HCT116 (cell line): ENCODE measurements at regions not wholly inside any gene's neighbourhood (a gene's known extent, or its start where the extent isn't known, plus 50 kb on each side); places are given as distances from the start of the nearest gene placed in this dataset.

Source experiments
- ATAC-seq: fragments of 200-7000 bp; cut with Tn5 transposase; 2 replicates; pipeline ENCODE4 v1.9.1; 2020; ENCODE audit warnings: mild to moderate bottlenecking, moderate library complexity
- BruUV-seq: library from RNA; stranded (reverse); fragments of 400-500 nt; replicated peaks from 2 replicates; lab custom pipeline; 2021; lab: Mats Ljungman, UMichigan
- CTCF ChIA-PET: fragments of 300-600 bp; sonication (Branson Sonifier 250); formaldehyde crosslinking; loops from one replicate; lab custom pipeline; 2021; ENCODE audit warnings: antibody characterized with exemption; lab: Charles Lee
- POLR2A ChIA-PET: fragments of 300-600, 350-600 bp; sonication (Branson Sonifier 250); formaldehyde crosslinking; loops from one replicate; lab custom pipeline; 2021; ENCODE audit warnings: antibody characterized with exemption; lab: Charles Lee
- RAD21 ChIA-PET, 2 experiments: fragments of 300-600 bp; sonication (Branson Sonifier 250); formaldehyde crosslinking; loops; one replicate each; lab custom pipeline; 2023; ENCODE audit warnings: low total read pairs in 2 of 2; ENCODE audit not compliant: uncharacterized antibody in 2 of 2, unreplicated experiment in 2 of 2, low non-redundant PET in 1 of 2; lab: Charles Lee
- DNase-seq: peaks from one replicate; pipeline ENCODE4 v3.0.0-alpha.2; 2010; ENCODE audit warnings: low read depth, low spot score
- H2AFZ ChIP-seq: fragments of 200-600 bp; shearing (Covaris generic), sonication (generic); 2 replicates; pipeline ENCODE4 v1.6.1; 2017; ENCODE audit warnings: low read depth, mixed run types, mixed read lengths, antibody characterized with exemption, low read length; ENCODE audit not compliant: poor library complexity, severe bottlenecking
- H3K27ac ChIP-seq: 2 replicates; pipeline ENCODE4 v1.5.1; 2012; ENCODE audit warnings: low read depth, low read length
- H3K27me3 ChIP-seq: fragments of 200-600 bp; sonication (generic); 2 replicates; pipeline ENCODE4 v1.6.1; 2016; ENCODE audit warnings: mixed run types, low read length, mixed read lengths; ENCODE audit not compliant: insufficient read depth
- H3K36me3 ChIP-seq, 2 experiments: fragments of 200-500 bp in 1 of 2; fragments of 200-600 bp in 1 of 2; sonication (Bioruptor generic) in 1 of 2; sonication (generic) in 1 of 2; 2 replicates each; pipeline versions ENCODE4 v1.5.1 to v1.6.1; 2014 to 2016; ENCODE audit warnings: low read length in 2 of 2, inconsistent platforms in 1 of 2, mixed read lengths in 1 of 2, mixed run types in 1 of 2; ENCODE audit not compliant: insufficient read depth in 2 of 2, control insufficient read depth in 1 of 2
- H3K4me1 ChIP-seq, 2 experiments: fragments of 200-600 bp in 1 of 2; sonication (generic) in 1 of 2; 2 replicates each; pipeline versions ENCODE4 v1.5.1 to v1.6.1; 2012 to 2017; ENCODE audit warnings: low read length in 2 of 2, inconsistent platforms in 1 of 2, mild to moderate bottlenecking in 1 of 2, mixed read lengths in 1 of 2, mixed run types in 1 of 2, moderate library complexity in 1 of 2; ENCODE audit not compliant: insufficient read depth in 2 of 2, control insufficient read depth in 1 of 2
- H3K4me2 ChIP-seq: fragments of 200-600 bp; sonication (generic); 2 replicates; pipeline ENCODE4 v1.6.1; 2017; ENCODE audit warnings: mixed run types, low read length, mixed read lengths
- H3K4me3 ChIP-seq, 2 experiments: fragments of 200-600 bp in 1 of 2; sonication (generic) in 1 of 2; replicated peaks in 1 of 2; 2 replicates each; pipeline ENCODE4 v1.5.1; 2011 to 2016; ENCODE audit warnings: low read length in 2 of 2, control low read depth in 1 of 2, low read depth in 1 of 2, mild to moderate bottlenecking in 1 of 2, mixed read lengths in 1 of 2, mixed run types in 1 of 2
- H3K79me2 ChIP-seq: fragments of 200-600 bp; sonication (generic); 2 replicates; pipeline ENCODE4 v1.6.1; 2017; ENCODE audit warnings: mild to moderate bottlenecking, mixed run types, low read length, moderate library complexity, mixed read lengths; ENCODE audit not compliant: insufficient read depth
- H3K9ac ChIP-seq: fragments of 200-600 bp; sonication (generic); 2 replicates; pipeline ENCODE4 v1.6.1; 2016; ENCODE audit warnings: low read length, mixed read lengths
- H3K9me2 ChIP-seq: fragments of 200-600 bp; sonication (generic), shearing (Covaris generic); 2 replicates; pipeline ENCODE4 v1.6.1; 2017; ENCODE audit warnings: mixed run types, mild to moderate bottlenecking, moderate library complexity; ENCODE audit not compliant: insufficient read depth
- H3K9me3 ChIP-seq, 2 experiments: fragments of 200-500 bp in 1 of 2; fragments of 200-600 bp in 1 of 2; sonication (Bioruptor generic) in 1 of 2; sonication (generic) in 1 of 2; 2 replicates each; pipeline ENCODE4 v1.6.1; 2014 to 2017; ENCODE audit warnings: low read length in 2 of 2, mixed read lengths in 2 of 2, inconsistent platforms in 1 of 2, low read depth in 1 of 2, mild to moderate bottlenecking in 1 of 2, mixed run types in 1 of 2, moderate library complexity in 1 of 2; ENCODE audit not compliant: control insufficient read depth in 1 of 2, insufficient read depth in 1 of 2
- H4K20me1 ChIP-seq: fragments of 200-600 bp; sonication (generic), shearing (Covaris generic); 2 replicates; pipeline ENCODE4 v1.6.1; 2017; ENCODE audit warnings: mixed run types, mild to moderate bottlenecking, moderate library complexity; ENCODE audit not compliant: insufficient read depth
- ATF3 ChIP-seq: IDR thresholded peaks from 2 replicates; pipeline ENCODE4 v1.6.1; 2012
- CBX3 ChIP-seq: IDR thresholded peaks from 2 replicates; pipeline ENCODE4 v1.6.1; 2012; ENCODE audit warnings: low read depth
- CEBPB ChIP-seq: IDR thresholded peaks from 2 replicates; pipeline ENCODE4 v1.6.1; 2012; ENCODE audit warnings: low read depth
- EGR1 ChIP-seq: IDR thresholded peaks from 2 replicates; pipeline ENCODE4 v1.6.1; 2012; ENCODE audit warnings: low read depth
- EZH2 ChIP-seq: fragments of 200-600 bp; sonication (generic); IDR thresholded peaks from 2 replicates; pipeline ENCODE4 v1.6.1; 2017; ENCODE audit warnings: antibody characterized with exemption, mixed run types
- FOSL1 ChIP-seq: IDR thresholded peaks from 2 replicates; pipeline ENCODE4 v1.6.1; 2012; ENCODE audit warnings: low read depth
- POLR2A ChIP-seq: IDR thresholded peaks from 2 replicates; pipeline ENCODE4 v1.7.0; 2011; ENCODE audit warnings: borderline replicate concordance; ENCODE audit not compliant: insufficient read depth, insufficient read length; ENCODE audit errors: extremely low read depth
- RAD21 ChIP-seq: IDR thresholded peaks from 2 replicates; pipeline ENCODE4 v1.6.1; 2012; ENCODE audit warnings: low read depth, mild to moderate bottlenecking
- REST ChIP-seq: IDR thresholded peaks from 2 replicates; pipeline ENCODE4 v1.6.1; 2012; ENCODE audit warnings: low read depth
- SIN3A ChIP-seq: IDR thresholded peaks from 2 replicates; pipeline ENCODE4 v1.6.1; 2012; ENCODE audit warnings: low read depth
- SP1 ChIP-seq: IDR thresholded peaks from 2 replicates; pipeline ENCODE4 v1.6.1; 2012; ENCODE audit warnings: low read depth
- SRF ChIP-seq: IDR thresholded peaks from 2 replicates; pipeline ENCODE4 v1.6.1; 2012; ENCODE audit warnings: low read depth
- TCF7L2 ChIP-seq: IDR thresholded peaks from 2 replicates; pipeline ENCODE4 v1.7.0; 2011; ENCODE audit warnings: borderline replicate concordance, inconsistent platforms; ENCODE audit not compliant: insufficient read depth, insufficient read length; ENCODE audit errors: extremely low read depth
- ZFX ChIP-seq: fragments of 450-650 bp; IDR thresholded peaks from 2 replicates; pipeline ENCODE4 v1.6.1; 2017
- ZNF274 ChIP-seq: fragments of 200-500 bp; sonication (Bioruptor generic); IDR thresholded peaks from 2 replicates; pipeline ENCODE4 v1.6.1; 2014; ENCODE audit warnings: mild to moderate bottlenecking, low read depth, low read length, inconsistent platforms
- intact Hi-C: fragments of 100-400 bp; cut with micrococcal nuclease; formaldehyde crosslinking; loops from 2 replicates; pipeline ENCODE4 v1.10.0; 2022
- TF ChIP-seq, protein P1 (sequence below): IDR thresholded peaks from 2 replicates; pipeline ENCODE4 v1.6.1; 2012
- TF ChIP-seq, protein P2 (sequence below): IDR thresholded peaks from 2 replicates; pipeline ENCODE4 v1.6.1; 2011; ENCODE audit warnings: mild to moderate bottlenecking, low read length, moderate library complexity; ENCODE audit not compliant: insufficient replicate concordance; ENCODE audit errors: extremely low read depth
- TF ChIP-seq, protein P3 (sequence below), 3 experiments: fragments of 200-600 bp in 1 of 3; sonication (generic) in 1 of 3; IDR thresholded peaks in 2 of 3; conservative IDR thresholded peaks in 1 of 3; 2 replicates each; pipeline ENCODE4 v1.5.1; 2012 to 2017; ENCODE audit warnings: low read depth in 2 of 3, low read length in 2 of 3, antibody characterized with exemption in 1 of 3, borderline replicate concordance in 1 of 3, control low read depth in 1 of 3, mild to moderate bottlenecking in 1 of 3, mixed read lengths in 1 of 3, mixed run types in 1 of 3, moderate library complexity in 1 of 3; ENCODE audit not compliant: insufficient read depth in 1 of 3

- Histone ChIP-seq H3K27ac (no peak overlapping the region), H3K36me3 (no peaks in the 10 kb centered on the region), H3K79me2 (no peaks in the 10 kb centered on the region), H3K27me3 (no peaks in the 10 kb centered on the region), H3K4me1 (no peaks in the 10 kb centered on the region)
- CTCF ChIA-PET = no interaction called here
- TF ChIP-seq CEBPB (no peak), SP1 (no peak), REST (no peak), EGR1 (no peak), CBX3 (no peak), POLR2A (no peak), ZFX (no peak), SIN3A (no peak), TCF7L2 (no peak), ATF3 (no peak), RAD21 (no peak), SRF (no peak), FOSL1 (no peak), ZNF274 (no peak), EZH2 (no peak)
- TF ChIP-seq, protein P1, sequence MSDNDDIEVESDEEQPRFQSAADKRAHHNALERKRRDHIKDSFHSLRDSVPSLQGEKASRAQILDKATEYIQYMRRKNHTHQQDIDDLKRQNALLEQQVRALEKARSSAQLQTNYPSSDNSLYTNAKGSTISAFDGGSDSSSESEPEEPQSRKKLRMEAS = no peak
- TF ChIP-seq, protein P2, sequence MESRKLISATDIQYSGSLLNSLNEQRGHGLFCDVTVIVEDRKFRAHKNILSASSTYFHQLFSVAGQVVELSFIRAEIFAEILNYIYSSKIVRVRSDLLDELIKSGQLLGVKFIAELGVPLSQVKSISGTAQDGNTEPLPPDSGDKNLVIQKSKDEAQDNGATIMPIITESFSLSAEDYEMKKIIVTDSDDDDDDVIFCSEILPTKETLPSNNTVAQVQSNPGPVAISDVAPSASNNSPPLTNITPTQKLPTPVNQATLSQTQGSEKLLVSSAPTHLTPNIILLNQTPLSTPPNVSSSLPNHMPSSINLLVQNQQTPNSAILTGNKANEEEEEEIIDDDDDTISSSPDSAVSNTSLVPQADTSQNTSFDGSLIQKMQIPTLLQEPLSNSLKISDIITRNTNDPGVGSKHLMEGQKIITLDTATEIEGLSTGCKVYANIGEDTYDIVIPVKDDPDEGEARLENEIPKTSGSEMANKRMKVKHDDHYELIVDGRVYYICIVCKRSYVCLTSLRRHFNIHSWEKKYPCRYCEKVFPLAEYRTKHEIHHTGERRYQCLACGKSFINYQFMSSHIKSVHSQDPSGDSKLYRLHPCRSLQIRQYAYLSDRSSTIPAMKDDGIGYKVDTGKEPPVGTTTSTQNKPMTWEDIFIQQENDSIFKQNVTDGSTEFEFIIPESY = no peak
- TF ChIP-seq, protein P3, sequence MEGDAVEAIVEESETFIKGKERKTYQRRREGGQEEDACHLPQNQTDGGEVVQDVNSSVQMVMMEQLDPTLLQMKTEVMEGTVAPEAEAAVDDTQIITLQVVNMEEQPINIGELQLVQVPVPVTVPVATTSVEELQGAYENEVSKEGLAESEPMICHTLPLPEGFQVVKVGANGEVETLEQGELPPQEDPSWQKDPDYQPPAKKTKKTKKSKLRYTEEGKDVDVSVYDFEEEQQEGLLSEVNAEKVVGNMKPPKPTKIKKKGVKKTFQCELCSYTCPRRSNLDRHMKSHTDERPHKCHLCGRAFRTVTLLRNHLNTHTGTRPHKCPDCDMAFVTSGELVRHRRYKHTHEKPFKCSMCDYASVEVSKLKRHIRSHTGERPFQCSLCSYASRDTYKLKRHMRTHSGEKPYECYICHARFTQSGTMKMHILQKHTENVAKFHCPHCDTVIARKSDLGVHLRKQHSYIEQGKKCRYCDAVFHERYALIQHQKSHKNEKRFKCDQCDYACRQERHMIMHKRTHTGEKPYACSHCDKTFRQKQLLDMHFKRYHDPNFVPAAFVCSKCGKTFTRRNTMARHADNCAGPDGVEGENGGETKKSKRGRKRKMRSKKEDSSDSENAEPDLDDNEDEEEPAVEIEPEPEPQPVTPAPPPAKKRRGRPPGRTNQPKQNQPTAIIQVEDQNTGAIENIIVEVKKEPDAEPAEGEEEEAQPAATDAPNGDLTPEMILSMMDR (IDR thresholded peaks at IDR 0.05 in 2 of 3, conservative IDR thresholded peaks at IDR 0.05 in 1 of 3; ENCODE audit: borderline replicate concordance in 1 of 3, insufficient read depth in 1 of 3, low read depth in 2 of 3, low read length in 2 of 3) = no peak
- TF ChIP-seq, all 23 proteins: peak for 0
- Histone ChIP-seq H3K9me3 (no peaks in the 10 kb centered on the region), H3K4me2 (no peak overlapping the region), H3K9me2 (no peaks in the 10 kb centered on the region), H2AFZ (no peak overlapping the region), H4K20me1 (no peaks in the 10 kb centered on the region), H3K4me3 (no peak overlapping the region), H3K9ac (no peak overlapping the region)
- DNase-seq = no peak
- BruUV-seq = no TSS peak
- RAD21 ChIA-PET = no interaction called here
- POLR2A ChIA-PET = no interaction called here
- intact Hi-C loops = loop anchor here (10.0 kb wide), 1 partner anchor 334 kb away; no protein-coding TSS in a partner anchor
- ATAC-seq = no peak
These were observed 673.6 kb upstream of the INTU start for GRCh38 chr4:126959056-126959745.
